Spleen (tissue), 7 donors: ENCODE measurements at regions not wholly inside any gene's neighbourhood (a gene's known extent, or its start where the extent isn't known, plus 50 kb on each side); places are given as distances from the start of the nearest gene placed in this dataset.

Experiments
- POLR2A ChIP-seq, 3 donors: fragments of 450-650 bp; IDR thresholded peaks; one replicate each; pipeline ENCODE4 v1.5.1; 2017; ENCODE audit warnings: antibody characterized with exemption in 3 of 3, mild to moderate bottlenecking in 1 of 3
- TF ChIP-seq, protein P1 (sequence below), 11 experiments: fragments of 200-600 bp in 7 of 11; fragments of 450-650 bp in 4 of 11; sonication (generic) in 4 of 11; IDR thresholded peaks in 8 of 11; conservative IDR thresholded peaks in 3 of 11; 1 replicate in 7 of 11; 2 replicates in 4 of 11; pipeline versions ENCODE4 v1.4.0 to v1.8.0; 2016 to 2021; ENCODE audit warnings: antibody characterized with exemption in 11 of 11, inconsistent platforms in 4 of 11, mild to moderate bottlenecking in 1 of 11
- donor health status: DM: no; HTN: no; CAD: no; lungs with moderate emphysema.
- donor health status: DM: no; HTN: no; CAD: no.
- donor health status: DM: no; HTN: no; CAD: no.

DNA sequence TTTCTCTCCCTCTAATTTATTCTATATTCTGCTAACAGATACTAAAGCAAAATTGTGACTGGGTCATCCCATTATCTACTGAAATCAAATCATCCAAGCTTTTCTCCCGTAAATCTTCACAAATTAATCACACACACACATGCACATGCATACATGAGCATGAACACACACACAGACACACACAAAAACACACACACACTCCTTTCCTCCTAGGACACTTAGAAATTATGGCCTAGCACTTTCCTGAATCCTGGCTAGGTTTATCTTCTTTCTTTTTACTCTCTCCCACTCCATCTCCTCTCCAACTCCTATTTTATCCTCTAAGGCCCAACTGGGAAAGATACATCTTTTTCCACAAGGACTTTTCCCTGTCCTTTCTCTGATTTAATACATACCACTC is 255.6 kb upstream of the G2E3 start:
- TF ChIP-seq, protein P1, sequence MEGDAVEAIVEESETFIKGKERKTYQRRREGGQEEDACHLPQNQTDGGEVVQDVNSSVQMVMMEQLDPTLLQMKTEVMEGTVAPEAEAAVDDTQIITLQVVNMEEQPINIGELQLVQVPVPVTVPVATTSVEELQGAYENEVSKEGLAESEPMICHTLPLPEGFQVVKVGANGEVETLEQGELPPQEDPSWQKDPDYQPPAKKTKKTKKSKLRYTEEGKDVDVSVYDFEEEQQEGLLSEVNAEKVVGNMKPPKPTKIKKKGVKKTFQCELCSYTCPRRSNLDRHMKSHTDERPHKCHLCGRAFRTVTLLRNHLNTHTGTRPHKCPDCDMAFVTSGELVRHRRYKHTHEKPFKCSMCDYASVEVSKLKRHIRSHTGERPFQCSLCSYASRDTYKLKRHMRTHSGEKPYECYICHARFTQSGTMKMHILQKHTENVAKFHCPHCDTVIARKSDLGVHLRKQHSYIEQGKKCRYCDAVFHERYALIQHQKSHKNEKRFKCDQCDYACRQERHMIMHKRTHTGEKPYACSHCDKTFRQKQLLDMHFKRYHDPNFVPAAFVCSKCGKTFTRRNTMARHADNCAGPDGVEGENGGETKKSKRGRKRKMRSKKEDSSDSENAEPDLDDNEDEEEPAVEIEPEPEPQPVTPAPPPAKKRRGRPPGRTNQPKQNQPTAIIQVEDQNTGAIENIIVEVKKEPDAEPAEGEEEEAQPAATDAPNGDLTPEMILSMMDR (IDR thresholded peaks at IDR 0.05 in 8 of 11, conservative IDR thresholded peaks at IDR 0.05 in 3 of 11), result no peak
- no peak for TF ChIP-seq POLR2A (IDR thresholded peaks at IDR 0.05)
